GM23248 (cell line): ENCODE measurements at regions not wholly inside any gene's neighbourhood (a gene's known extent, or its start where the extent isn't known, plus 50 kb on each side); places are given as distances from the start of the nearest gene placed in this dataset.

ENCODE experiments used
- DNase-seq: peaks from one replicate; pipeline ENCODE4 v3.0.0-alpha.2; 2015
- H2AFZ ChIP-seq: fragments of 200-600 bp; sonication (generic); 2 replicates; pipeline ENCODE4 v1.6.1; 2016; ENCODE audit warnings: antibody characterized with exemption
- H3F3A ChIP-seq: fragments of 200-600 bp; sonication (generic); 2 replicates; pipeline ENCODE4 v1.6.1; 2016; ENCODE audit warnings: mild to moderate bottlenecking, antibody characterized with exemption, mixed run types; ENCODE audit not compliant: insufficient read depth
- H3K27ac ChIP-seq: fragments of 200-600 bp; sonication (generic); 2 replicates; pipeline ENCODE4 v1.5.1; 2016; ENCODE audit warnings: mild to moderate bottlenecking
- H3K27me3 ChIP-seq: fragments of 200-600 bp; sonication (generic); replicated peaks from 2 replicates; pipeline ENCODE4 v1.6.1; 2016; ENCODE audit warnings: mild to moderate bottlenecking; ENCODE audit not compliant: insufficient read depth
- H3K36me3 ChIP-seq: fragments of 200-600 bp; sonication (generic); 2 replicates; pipeline ENCODE4 v1.6.1; 2016; ENCODE audit warnings: low read depth, mild to moderate bottlenecking
- H3K4me1 ChIP-seq: fragments of 200-600 bp; sonication (generic); 2 replicates; pipeline ENCODE4 v1.6.1; 2016; ENCODE audit warnings: mild to moderate bottlenecking; ENCODE audit not compliant: insufficient read depth
- H3K4me2 ChIP-seq: fragments of 200-600 bp; sonication (generic); one replicate; pipeline ENCODE4 v1.6.1; 2016; ENCODE audit warnings: mild to moderate bottlenecking; ENCODE audit not compliant: unreplicated experiment
- H3K4me3 ChIP-seq: fragments of 200-600 bp; sonication (generic); 2 replicates; pipeline ENCODE4 v1.5.1; 2016; ENCODE audit warnings: mild to moderate bottlenecking
- H3K79me2 ChIP-seq: fragments of 200-600 bp; sonication (generic); 2 replicates; pipeline ENCODE4 v1.6.1; 2016; ENCODE audit warnings: mild to moderate bottlenecking; ENCODE audit not compliant: insufficient read depth
- H3K9ac ChIP-seq: fragments of 200-600 bp; sonication (generic); 2 replicates; pipeline ENCODE4 v1.6.1; 2016; ENCODE audit warnings: mild to moderate bottlenecking
- H3K9me2 ChIP-seq: fragments of 200-600 bp; sonication (generic); 2 replicates; pipeline ENCODE4 v1.6.1; 2016; ENCODE audit warnings: mixed run types, mild to moderate bottlenecking, moderate library complexity; ENCODE audit not compliant: insufficient read depth
- H3K9me3 ChIP-seq: fragments of 200-600 bp; sonication (generic); one replicate; pipeline ENCODE4 v1.6.1; 2017; ENCODE audit warnings: low read depth
- H4K20me1 ChIP-seq: fragments of 200-600 bp; sonication (generic); 2 replicates; pipeline ENCODE4 v1.6.0; 2016; ENCODE audit not compliant: insufficient read depth
- EZH2 ChIP-seq: fragments of 200-600 bp; sonication (generic); IDR thresholded peaks from 2 replicates; pipeline ENCODE4 v1.6.1; 2018; ENCODE audit warnings: antibody characterized with exemption, mild to moderate bottlenecking; ENCODE audit not compliant: insufficient read depth, poor library complexity, severe bottlenecking
- EZH2phosphoT487 ChIP-seq: fragments of 200-600 bp; sonication (generic); IDR thresholded peaks from 2 replicates; pipeline ENCODE4 v1.6.1; 2018; ENCODE audit warnings: antibody characterized with exemption, moderate library complexity, mild to moderate bottlenecking, low read depth; ENCODE audit not compliant: insufficient read depth
- WGBS, 2 experiments: methylation state at CpG; one replicate each; pipeline ENCODE4 v1.1.6; 2015 to 2017; ENCODE audit warnings: low lambda C conversion rate in 2 of 2, low coverage in 1 of 2; ENCODE audit errors: missing lambda C conversion rate in 2 of 2; 5-methylcytosine and 5-hydroxymethylcytosine counted together
- in situ Hi-C: fragments of 300-500 bp; cut with MboI; formaldehyde crosslinking; loops from 2 replicates; pipeline ENCODE4 v1.15.0; 2020

- Histone ChIP-seq H3K36me3 (no peaks in the 10 kb centered on the region), H3K9ac (no peak overlapping the region), H4K20me1 (no peaks in the 10 kb centered on the region), H3K27ac (no peak overlapping the region), H3K9me3 (no peaks in the 10 kb centered on the region), H3F3A (no peaks in the 10 kb centered on the region), H2AFZ (no peak overlapping the region), H3K4me1 (peaks cover 3% of the 10 kb centered on the region), H3K4me3 (no peak overlapping the region), H3K79me2 (no peaks in the 10 kb centered on the region), H3K4me2 (no peak overlapping the region), H3K9me2 (no peaks in the 10 kb centered on the region), H3K27me3 (no peaks in the 10 kb centered on the region)
- no peak for DNase-seq
- WGBS, 2 experiments = 98 to 100% methylated on average over 1 of the region's 1 CpG
- in situ Hi-C loops = no loop called here
- TF ChIP-seq EZH2 = no peak
- TF ChIP-seq EZH2phosphoT487 = no peak
These were observed 193.8 kb upstream of the JUN start for GRCh38 chr1:58977598-58977997.

- no peak overlapping the region for H3K4me2 ChIP-seq
- peaks cover 8% of the 10 kb centered on the region for H3K4me1 ChIP-seq
- no peak overlapping the region for H3K4me3 ChIP-seq
- no peak for DNase-seq
- TF ChIP-seq EZH2phosphoT487 = no peak
- H3K36me3 ChIP-seq = no peaks in the 10 kb centered on the region
- no peak overlapping the region for H2AFZ ChIP-seq
- H3K79me2 ChIP-seq = no peaks in the 10 kb centered on the region
- H3K27ac ChIP-seq = no peak overlapping the region
- in situ Hi-C loops = no loop called here
- no peaks in the 10 kb centered on the region for H3K27me3 ChIP-seq
- H3K9ac ChIP-seq = no peak overlapping the region
- WGBS, 2 experiments = 96 to 98% methylated on average over 2 of the region's 2 CpGs
- H4K20me1 ChIP-seq = no peaks in the 10 kb centered on the region
- no peaks in the 10 kb centered on the region for H3F3A ChIP-seq
- H3K9me2 ChIP-seq = no peaks in the 10 kb centered on the region
- H3K9me3 ChIP-seq = no peaks in the 10 kb centered on the region
These were observed 194.2 kb upstream of the JUN start for GRCh38 chr1:58978096-58978495.

GRCh38 chr1:58979086-58979485, 195.2 kb upstream of the JUN start:
- Histone ChIP-seq H3K9ac (no peak overlapping the region), H3K4me1 (peaks cover 15% of the 10 kb centered on the region), H3K79me2 (no peaks in the 10 kb centered on the region), H3K27ac (no peak overlapping the region), H3K36me3 (no peaks in the 10 kb centered on the region), H3K4me3 (no peak overlapping the region), H3K27me3 (no peaks in the 10 kb centered on the region), H3K9me2 (no peaks in the 10 kb centered on the region), H3K4me2 (no peak overlapping the region), H3F3A (no peaks in the 10 kb centered on the region), H3K9me3 (no peaks in the 10 kb centered on the region), H4K20me1 (no peaks in the 10 kb centered on the region), H2AFZ (no peak overlapping the region)
- WGBS, 2 experiments = 79 to 88% methylated on average over 3 of the region's 3 CpGs
- in situ Hi-C loops = no loop called here
- DNase-seq = no peak
- TF ChIP-seq EZH2phosphoT487 = no peak
- no peak for TF ChIP-seq EZH2

GRCh38 chr1:58979677-58980076, 195.8 kb upstream of the JUN start:
- Histone ChIP-seq H3F3A (no peaks in the 10 kb centered on the region), H3K4me3 (no peak overlapping the region), H3K9ac (no peak overlapping the region), H3K27ac (no peak overlapping the region), H3K9me2 (no peaks in the 10 kb centered on the region), H3K36me3 (no peaks in the 10 kb centered on the region), H3K4me2 (no peak overlapping the region), H3K79me2 (no peaks in the 10 kb centered on the region), H3K9me3 (no peaks in the 10 kb centered on the region), H3K4me1 (peaks cover 15% of the 10 kb centered on the region), H4K20me1 (no peaks in the 10 kb centered on the region), H2AFZ (no peak overlapping the region), H3K27me3 (no peaks in the 10 kb centered on the region)
- WGBS, 2 experiments = 95 to 97% methylated on average over 3 of the region's 3 CpGs
- in situ Hi-C loops = no loop called here
- DNase-seq = no peak
- TF ChIP-seq EZH2 (no peak), EZH2phosphoT487 (no peak)

DNA sequence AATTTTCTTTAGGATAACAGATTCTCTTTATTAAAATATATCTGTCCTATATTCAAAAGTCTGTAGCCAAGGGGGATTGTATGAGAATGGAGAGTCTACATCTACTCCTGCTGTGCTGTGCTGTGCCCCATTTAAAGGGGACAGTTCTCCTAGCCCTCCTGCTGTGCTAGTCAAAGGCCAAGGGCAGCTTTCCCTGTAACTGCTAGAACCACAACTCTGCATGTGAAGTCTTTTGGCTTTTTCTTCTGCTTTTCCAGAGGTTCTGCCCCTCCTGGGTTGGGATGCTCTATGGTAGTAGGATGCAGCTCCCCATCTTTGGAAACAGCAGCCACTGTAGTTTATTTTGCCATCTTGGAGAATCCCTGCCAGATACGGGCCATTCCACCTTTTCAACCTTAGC, 197.5 kb upstream of the JUN start:
- no peak for DNase-seq
- Histone ChIP-seq H2AFZ (no peak overlapping the region), H3F3A (no peaks in the 10 kb centered on the region), H4K20me1 (no peaks in the 10 kb centered on the region), H3K9me2 (no peaks in the 10 kb centered on the region), H3K4me2 (no peak overlapping the region), H3K9me3 (no peaks in the 10 kb centered on the region), H3K27me3 (no peaks in the 10 kb centered on the region), H3K4me3 (no peak overlapping the region), H3K4me1 (peaks cover 15% of the 10 kb centered on the region), H3K9ac (no peak overlapping the region), H3K79me2 (no peaks in the 10 kb centered on the region), H3K36me3 (no peaks in the 10 kb centered on the region), H3K27ac (no peak overlapping the region)
- no peak for TF ChIP-seq EZH2phosphoT487
- TF ChIP-seq EZH2 = no peak
- in situ Hi-C loops = no loop called here
- WGBS, 2 experiments = 92 to 100% methylated on average over 1 of the region's 1 CpG
